Loucy (cell line): ENCODE measurements at regions not wholly inside any gene's neighbourhood (a gene's known extent, or its start where the extent isn't known, plus 50 kb on each side); places are given as distances from the start of the nearest gene placed in this dataset.
A peak's percentile ranks its signal among the peaks of the same experiment; 100 is the strongest.

Source experiments
- H2AFZ ChIP-seq: fragments of 200-600 bp; sonication (generic); 2 replicates; pipeline ENCODE4 v1.6.0; 2016; ENCODE audit warnings: antibody characterized with exemption, mild to moderate bottlenecking, low read length, moderate library complexity
- H3F3A ChIP-seq: fragments of 200-600 bp; 2 replicates; pipeline ENCODE4 v1.6.0; 2016; ENCODE audit warnings: antibody characterized with exemption, low read depth, mild to moderate bottlenecking
- H3K27me3 ChIP-seq: fragments of 200-600 bp; sonication (generic); 2 replicates; pipeline ENCODE4 v1.6.1; 2014; ENCODE audit warnings: low read length, mild to moderate bottlenecking; ENCODE audit not compliant: insufficient read depth, poor library complexity, severe bottlenecking
- H3K36me3 ChIP-seq: fragments of 200-600 bp; sonication (generic); 2 replicates; pipeline ENCODE4 v1.6.1; 2016; ENCODE audit warnings: low read length; ENCODE audit not compliant: insufficient read depth
- H3K4me1 ChIP-seq: fragments of 200-600 bp; sonication (generic); 2 replicates; pipeline ENCODE4 v1.5.1; 2014; ENCODE audit warnings: low read length, mild to moderate bottlenecking; ENCODE audit not compliant: insufficient read depth, poor library complexity, severe bottlenecking
- H3K4me2 ChIP-seq: fragments of 200-600 bp; sonication (generic); 2 replicates; pipeline ENCODE4 v1.6.0; 2014; ENCODE audit warnings: antibody characterized with exemption, low read length, low read depth, mild to moderate bottlenecking; ENCODE audit not compliant: poor library complexity, severe bottlenecking
- H3K4me3 ChIP-seq: fragments of 200-600 bp; sonication (generic); 2 replicates; pipeline ENCODE4 v1.5.1; 2014; ENCODE audit warnings: low read length, mild to moderate bottlenecking, mixed read lengths; ENCODE audit not compliant: poor library complexity, severe bottlenecking
- H3K79me2 ChIP-seq: fragments of 200-600 bp; sonication (generic); 2 replicates; pipeline ENCODE4 v1.6.1; 2014; ENCODE audit warnings: low read length; ENCODE audit not compliant: insufficient read depth
- H3K9ac ChIP-seq: fragments of 200-600 bp; sonication (generic); 2 replicates; pipeline ENCODE4 v1.6.0; 2014; ENCODE audit warnings: mild to moderate bottlenecking, low read depth, low read length, moderate library complexity; ENCODE audit not compliant: poor library complexity, severe bottlenecking
- H3K9me2 ChIP-seq: fragments of 200-600 bp; sonication (generic); replicated peaks from 2 replicates; pipeline ENCODE4 v1.6.1; 2016; ENCODE audit warnings: low read depth, low read length, mixed read lengths
- H3K9me3 ChIP-seq: fragments of 200-600 bp; sonication (generic); 2 replicates; pipeline ENCODE4 v1.6.1; 2014; ENCODE audit warnings: mild to moderate bottlenecking, antibody characterized with exemption, low read length, low read depth; ENCODE audit not compliant: insufficient read depth
- H4K20me1 ChIP-seq: fragments of 200-600 bp; sonication (generic); 2 replicates; pipeline ENCODE4 v1.6.0; 2014; ENCODE audit warnings: antibody characterized with exemption, low read length, mild to moderate bottlenecking; ENCODE audit not compliant: insufficient read depth, poor library complexity, severe bottlenecking
- CTCF ChIP-seq: fragments of 200-600 bp; sonication (generic); conservative IDR thresholded peaks from 2 replicates; pipeline ENCODE4 v1.5.1; 2014; ENCODE audit warnings: mild to moderate bottlenecking, antibody characterized with exemption, low read length
- EZH2phosphoT487 ChIP-seq: fragments of 200-600 bp; IDR thresholded peaks from 2 replicates; pipeline ENCODE4 v1.6.1; 2018; ENCODE audit warnings: antibody characterized with exemption, mild to moderate bottlenecking, moderate library complexity, borderline replicate concordance

GRCh38 chr6:6795393-6795792 lies 206.9 kb downstream of the LY86 start:
- H3K79me2 ChIP-seq = no peaks in the 10 kb centered on the region
- no peaks in the 10 kb centered on the region for H3F3A ChIP-seq
- peak overlapping the region; percentile 11; the same call in 1 of the 2 replicates for H2AFZ ChIP-seq
- H3K4me3 ChIP-seq = no peak overlapping the region
- H3K9me3 ChIP-seq = no peaks in the 10 kb centered on the region
- H3K9ac ChIP-seq = no peak overlapping the region
- H4K20me1 ChIP-seq = no peaks in the 10 kb centered on the region
- no peaks in the 10 kb centered on the region for H3K27me3 ChIP-seq
- no peaks in the 10 kb centered on the region for H3K36me3 ChIP-seq
- TF ChIP-seq CTCF = no peak
- no peak for TF ChIP-seq EZH2phosphoT487
- H3K9me2 ChIP-seq = no peaks in the 10 kb centered on the region
- H3K4me1 ChIP-seq = peaks cover 50% of the 10 kb centered on the region
- no peak overlapping the region for H3K4me2 ChIP-seq

GRCh38 chr6:6796818-6797217 lies 208.3 kb downstream of the LY86 start:
- H3K4me2 ChIP-seq = no peak overlapping the region
- peaks cover 50% of the 10 kb centered on the region for H3K4me1 ChIP-seq
- no peaks in the 10 kb centered on the region for H4K20me1 ChIP-seq
- H3F3A ChIP-seq = no peaks in the 10 kb centered on the region
- no peak overlapping the region for H2AFZ ChIP-seq
- no peaks in the 10 kb centered on the region for H3K9me3 ChIP-seq
- no peaks in the 10 kb centered on the region for H3K27me3 ChIP-seq
- TF ChIP-seq EZH2phosphoT487 = no peak
- TF ChIP-seq CTCF = no peak
- no peaks in the 10 kb centered on the region for H3K79me2 ChIP-seq
- no peak overlapping the region for H3K9ac ChIP-seq
- H3K9me2 ChIP-seq = no peaks in the 10 kb centered on the region
- H3K4me3 ChIP-seq = no peak overlapping the region
- H3K36me3 ChIP-seq = no peaks in the 10 kb centered on the region

- no peak for TF ChIP-seq EZH2phosphoT487
- TF ChIP-seq CTCF = no peak
- peaks cover 39% of the 10 kb centered on the region for H3K4me1 ChIP-seq
- no peaks in the 10 kb centered on the region for H3K36me3 ChIP-seq
- no peaks in the 10 kb centered on the region for H4K20me1 ChIP-seq
- H3K27me3 ChIP-seq = no peaks in the 10 kb centered on the region
- H3K4me2 ChIP-seq = no peak overlapping the region
- no peaks in the 10 kb centered on the region for H3K79me2 ChIP-seq
- no peaks in the 10 kb centered on the region for H3K9me2 ChIP-seq
- H3K9ac ChIP-seq = no peak overlapping the region
- H3K9me3 ChIP-seq = no peaks in the 10 kb centered on the region
- H2AFZ ChIP-seq = peak overlapping the region; percentile 50
- no peaks in the 10 kb centered on the region for H3F3A ChIP-seq
- H3K4me3 ChIP-seq = no peak overlapping the region
Measured at GRCh38 chr6:6798448-6798860, 209.9 kb downstream of the LY86 start.
